ENCODE measurements at regions not wholly inside any gene's neighbourhood (a gene's known extent, or its start where the extent isn't known, plus 50 kb on each side); places are given as distances from the start of the nearest gene placed in this dataset.

DNA sequence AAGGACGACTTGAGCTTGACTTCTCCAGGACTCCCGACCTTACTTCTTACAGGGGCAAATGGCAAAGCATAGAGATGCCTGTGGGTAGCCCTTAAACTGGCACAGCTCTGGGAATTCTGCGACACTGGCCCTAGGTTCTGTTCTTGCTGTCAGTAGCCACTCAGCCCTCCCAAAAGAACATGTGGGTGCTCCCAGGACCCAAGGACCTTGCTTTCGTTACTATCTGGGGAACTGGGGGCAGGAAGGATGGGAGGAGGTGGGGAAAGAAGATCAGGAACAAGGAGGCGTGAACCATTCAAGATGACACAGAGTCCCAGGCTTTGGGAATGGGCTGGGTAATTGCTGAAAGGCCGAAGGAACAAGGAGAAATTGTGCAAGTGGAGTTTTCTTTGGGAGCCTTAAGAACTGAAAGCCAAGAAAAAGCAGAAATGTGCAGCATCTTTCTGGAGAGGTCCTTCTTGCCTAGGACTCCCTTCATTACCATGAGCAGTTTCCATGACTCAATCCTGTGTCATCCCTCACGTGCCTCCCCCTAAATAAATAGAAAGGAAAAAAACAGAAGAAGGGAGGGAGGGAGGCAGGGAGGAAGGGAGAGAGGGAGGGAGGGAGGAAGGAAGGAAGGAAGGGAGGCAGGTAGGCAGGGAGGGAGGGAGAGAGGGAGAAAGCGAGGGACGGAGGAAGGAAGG is 284.6 kb upstream of the FOXQ1 start:
- TF ChIP-seq CTCF (IDR thresholded peaks at IDR 0.05; ENCODE audit: borderline replicate concordance, extremely low read depth, low read length, poor library complexity, severe bottlenecking) (no peak), EZH2 (IDR thresholded peaks at IDR 0.05; ENCODE audit: borderline replicate concordance, low read depth, low read length, severe bottlenecking) (no peak)

Measured in DND-41 (cell line).